ENCODE measurements at regions not wholly inside any gene's neighbourhood (a gene's known extent, or its start where the extent isn't known, plus 50 kb on each side); places are given as distances from the start of the nearest gene placed in this dataset.

- TF ChIP-seq, protein P1, sequence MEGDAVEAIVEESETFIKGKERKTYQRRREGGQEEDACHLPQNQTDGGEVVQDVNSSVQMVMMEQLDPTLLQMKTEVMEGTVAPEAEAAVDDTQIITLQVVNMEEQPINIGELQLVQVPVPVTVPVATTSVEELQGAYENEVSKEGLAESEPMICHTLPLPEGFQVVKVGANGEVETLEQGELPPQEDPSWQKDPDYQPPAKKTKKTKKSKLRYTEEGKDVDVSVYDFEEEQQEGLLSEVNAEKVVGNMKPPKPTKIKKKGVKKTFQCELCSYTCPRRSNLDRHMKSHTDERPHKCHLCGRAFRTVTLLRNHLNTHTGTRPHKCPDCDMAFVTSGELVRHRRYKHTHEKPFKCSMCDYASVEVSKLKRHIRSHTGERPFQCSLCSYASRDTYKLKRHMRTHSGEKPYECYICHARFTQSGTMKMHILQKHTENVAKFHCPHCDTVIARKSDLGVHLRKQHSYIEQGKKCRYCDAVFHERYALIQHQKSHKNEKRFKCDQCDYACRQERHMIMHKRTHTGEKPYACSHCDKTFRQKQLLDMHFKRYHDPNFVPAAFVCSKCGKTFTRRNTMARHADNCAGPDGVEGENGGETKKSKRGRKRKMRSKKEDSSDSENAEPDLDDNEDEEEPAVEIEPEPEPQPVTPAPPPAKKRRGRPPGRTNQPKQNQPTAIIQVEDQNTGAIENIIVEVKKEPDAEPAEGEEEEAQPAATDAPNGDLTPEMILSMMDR (IDR thresholded peaks at IDR 0.05): no peak
- TF ChIP-seq POLR2A (IDR thresholded peaks at IDR 0.05): no peak
Measured at GRCh38 chr1:198086051-198086745, 70.6 kb upstream of the NEK7 start.
